ENCODE measurements at regions not wholly inside any gene's neighbourhood (a gene's known extent, or its start where the extent isn't known, plus 50 kb on each side); places are given as distances from the start of the nearest gene placed in this dataset.
"Not testable (repeated sequence)": the region's sequence is repeated elsewhere in the genome, so short reads cannot be mapped to it uniquely, and the experiment has no call there.

GRCh38 chr17:64741038-64741641 lies 79.0 kb upstream of the SMURF2 start:
- H3K27ac ChIP-seq, result peak overlapping the region; percentile 20
- no peak overlapping the region for H3K9ac ChIP-seq
- H3K4me3 ChIP-seq (ENCODE audit: low read depth, low read length), result no peak overlapping the region
- H3K36me3 ChIP-seq (ENCODE audit: control insufficient read depth, insufficient read depth, low read length), result no peaks in the 10 kb centered on the region
- no peaks in the 10 kb centered on the region for H3K79me2 ChIP-seq
- no peak for TF ChIP-seq CTCF (IDR thresholded peaks at IDR 0.05)
- no peak overlapping the region for H2AFZ ChIP-seq
- no peaks in the 10 kb centered on the region for H3K27me3 ChIP-seq (ENCODE audit: control insufficient read depth, insufficient read depth, low read length)
- H3K4me1 ChIP-seq, result no peaks in the 10 kb centered on the region
- no peaks in the 10 kb centered on the region for H3K9me3 ChIP-seq (ENCODE audit: control insufficient read depth, low read length)
- no peak overlapping the region for H3K4me2 ChIP-seq (ENCODE audit: low read length)

- Histone ChIP-seq H3K27me3 (ENCODE audit: control insufficient read depth, insufficient read depth, low read length) (no peaks in the 10 kb centered on the region), H3K9ac (no peak overlapping the region), H3K4me2 (ENCODE audit: low read length) (no peak overlapping the region), H3K9me3 (ENCODE audit: control insufficient read depth, low read length) (no peaks in the 10 kb centered on the region), H3K27ac (no peak overlapping the region), H3K79me2 (no peaks in the 10 kb centered on the region), H3K4me3 (ENCODE audit: low read depth, low read length) (no peak overlapping the region), H2AFZ (no peak overlapping the region), H3K4me1 (no peaks in the 10 kb centered on the region), H3K36me3 (ENCODE audit: control insufficient read depth, insufficient read depth, low read length) (no peaks in the 10 kb centered on the region)
- TF ChIP-seq CTCF (IDR thresholded peaks at IDR 0.05), result no peak
Observed at GRCh38 chr17:64739316-64740058, 77.4 kb upstream of the SMURF2 start.

GRCh38 chr17:64736804-64737492 lies 74.8 kb upstream of the SMURF2 start:
- Histone ChIP-seq H3K36me3 (ENCODE audit: control insufficient read depth, insufficient read depth, low read length) (no peaks in the 10 kb centered on the region), H3K27me3 (ENCODE audit: control insufficient read depth, insufficient read depth, low read length) (no peaks in the 10 kb centered on the region), H3K4me2 (ENCODE audit: low read length) (no peak overlapping the region), H3K4me3 (ENCODE audit: low read depth, low read length) (no peak overlapping the region), H3K9me3 (ENCODE audit: control insufficient read depth, low read length) (no peaks in the 10 kb centered on the region), H3K9ac (no peak overlapping the region), H3K4me1 (peaks cover 9% of the 10 kb centered on the region), H2AFZ (no peak overlapping the region), H3K27ac (no peak overlapping the region), H3K79me2 (no peaks in the 10 kb centered on the region)
- peak; percentile 36 for TF ChIP-seq CTCF (IDR thresholded peaks at IDR 0.05)

- no peaks in the 10 kb centered on the region for H3K79me2 ChIP-seq
Observed at GRCh38 chr17:64732336-64733006, 70.4 kb upstream of the SMURF2 start.

GRCh38 chr17:64730023-64730422 lies 67.9 kb upstream of the SMURF2 start:
- H3K4me1 ChIP-seq; H3K27me3 ChIP-seq (ENCODE audit: control insufficient read depth, insufficient read depth, low read length); H3K9ac ChIP-seq; H3K36me3 ChIP-seq (ENCODE audit: control insufficient read depth, insufficient read depth, low read length); H3K9me3 ChIP-seq (ENCODE audit: control insufficient read depth, low read length); H3K4me2 ChIP-seq (ENCODE audit: low read length); H3K79me2 ChIP-seq; H3K4me3 ChIP-seq (ENCODE audit: low read depth, low read length); H2AFZ ChIP-seq; H3K27ac ChIP-seq: not testable (repeated sequence)

More at GRCh38 chr17:64732336-64733006, 70.4 kb upstream of the SMURF2 start:
- H3K27me3 ChIP-seq (ENCODE audit: control insufficient read depth, insufficient read depth, low read length), result no peaks in the 10 kb centered on the region
- H3K9me3 ChIP-seq (ENCODE audit: control insufficient read depth, low read length), result no peaks in the 10 kb centered on the region
- H2AFZ ChIP-seq, result peak overlapping the region; percentile 60
- no peak overlapping the region for H3K4me3 ChIP-seq (ENCODE audit: low read depth, low read length)
- H3K36me3 ChIP-seq (ENCODE audit: control insufficient read depth, insufficient read depth, low read length), result no peaks in the 10 kb centered on the region
- H3K4me2 ChIP-seq (ENCODE audit: low read length), result no peak overlapping the region
- TF ChIP-seq CTCF (IDR thresholded peaks at IDR 0.05), result no peak
- H3K4me1 ChIP-seq, result peaks cover 10% of the 10 kb centered on the region
- no peak overlapping the region for H3K27ac ChIP-seq
- H3K9ac ChIP-seq, result no peak overlapping the region
